ENCODE measurements at regions not wholly inside any gene's neighbourhood (a gene's known extent, or its start where the extent isn't known, plus 50 kb on each side); places are given as distances from the start of the nearest gene placed in this dataset.

DNA sequence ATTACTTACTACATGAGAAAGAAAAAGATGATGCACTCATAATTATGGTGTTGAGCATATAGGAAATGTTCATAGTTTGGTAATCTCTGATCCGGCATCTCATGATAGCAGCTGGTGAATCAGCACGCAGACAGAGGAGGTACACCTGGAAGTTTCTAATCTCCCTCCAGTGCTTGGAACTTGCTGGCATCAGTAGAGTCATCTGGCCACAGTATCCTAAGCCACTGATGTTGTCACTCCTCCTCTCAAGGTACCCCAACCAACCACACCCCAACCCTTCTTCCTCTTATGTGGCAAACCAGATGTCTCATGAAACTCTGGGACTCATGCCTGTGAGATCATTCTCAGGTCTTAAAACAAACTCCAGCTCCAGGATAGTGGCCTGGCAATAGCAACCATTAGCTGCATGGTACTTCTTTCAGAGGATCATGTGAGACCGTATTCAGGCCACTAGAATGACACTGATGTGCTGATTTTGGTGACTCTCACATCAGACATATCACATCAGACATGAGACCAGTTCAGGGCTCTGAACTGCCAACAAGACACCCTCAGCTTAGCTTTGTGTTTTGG, 143.0 kb downstream of the RASSF9 start:
- DNase-seq (ENCODE audit: low read depth), result no peak
- H3K4me3 ChIP-seq (ENCODE audit: low read depth, low read length), result no peak overlapping the region
- TF ChIP-seq, protein P1, sequence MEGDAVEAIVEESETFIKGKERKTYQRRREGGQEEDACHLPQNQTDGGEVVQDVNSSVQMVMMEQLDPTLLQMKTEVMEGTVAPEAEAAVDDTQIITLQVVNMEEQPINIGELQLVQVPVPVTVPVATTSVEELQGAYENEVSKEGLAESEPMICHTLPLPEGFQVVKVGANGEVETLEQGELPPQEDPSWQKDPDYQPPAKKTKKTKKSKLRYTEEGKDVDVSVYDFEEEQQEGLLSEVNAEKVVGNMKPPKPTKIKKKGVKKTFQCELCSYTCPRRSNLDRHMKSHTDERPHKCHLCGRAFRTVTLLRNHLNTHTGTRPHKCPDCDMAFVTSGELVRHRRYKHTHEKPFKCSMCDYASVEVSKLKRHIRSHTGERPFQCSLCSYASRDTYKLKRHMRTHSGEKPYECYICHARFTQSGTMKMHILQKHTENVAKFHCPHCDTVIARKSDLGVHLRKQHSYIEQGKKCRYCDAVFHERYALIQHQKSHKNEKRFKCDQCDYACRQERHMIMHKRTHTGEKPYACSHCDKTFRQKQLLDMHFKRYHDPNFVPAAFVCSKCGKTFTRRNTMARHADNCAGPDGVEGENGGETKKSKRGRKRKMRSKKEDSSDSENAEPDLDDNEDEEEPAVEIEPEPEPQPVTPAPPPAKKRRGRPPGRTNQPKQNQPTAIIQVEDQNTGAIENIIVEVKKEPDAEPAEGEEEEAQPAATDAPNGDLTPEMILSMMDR (IDR thresholded peaks at IDR 0.05; ENCODE audit: low read depth, low read length, missing control alignments), result no peak

DNA sequence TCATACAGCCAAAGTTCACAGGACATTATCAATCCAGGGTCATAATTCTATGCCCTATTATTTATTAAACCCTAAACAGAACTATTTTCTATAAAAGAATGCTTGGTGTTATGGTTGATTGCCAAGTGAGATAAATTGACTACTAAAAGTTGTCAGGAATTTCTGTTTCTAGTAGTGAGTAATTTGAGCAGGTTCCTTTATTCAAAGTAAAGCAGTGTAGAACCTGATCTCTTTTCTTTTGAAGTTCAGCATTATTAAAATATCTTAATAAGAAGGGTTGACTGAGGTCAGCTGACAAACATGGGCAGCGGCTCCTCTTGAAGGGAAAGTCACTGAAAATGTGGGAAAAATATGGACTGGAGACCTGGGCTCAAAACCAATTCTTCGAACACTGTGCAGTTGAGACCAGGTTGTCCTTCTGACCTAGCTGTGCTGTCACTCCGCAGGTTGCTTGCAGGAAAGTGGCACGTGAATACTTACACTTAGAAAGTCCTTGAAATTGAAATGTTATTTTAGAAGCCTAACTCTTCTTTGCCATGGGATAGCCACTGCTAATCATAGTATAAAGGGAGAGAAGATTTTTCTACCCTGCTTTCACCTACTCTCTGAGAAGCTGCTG, 141.0 kb downstream of the RASSF9 start:
- DNase-seq (ENCODE audit: low read depth), result no peak
- TF ChIP-seq, protein P1 (IDR thresholded peaks at IDR 0.05; ENCODE audit: low read depth, low read length, missing control alignments), result no peak
- no peak overlapping the region for H3K4me3 ChIP-seq (ENCODE audit: low read depth, low read length)

DNA sequence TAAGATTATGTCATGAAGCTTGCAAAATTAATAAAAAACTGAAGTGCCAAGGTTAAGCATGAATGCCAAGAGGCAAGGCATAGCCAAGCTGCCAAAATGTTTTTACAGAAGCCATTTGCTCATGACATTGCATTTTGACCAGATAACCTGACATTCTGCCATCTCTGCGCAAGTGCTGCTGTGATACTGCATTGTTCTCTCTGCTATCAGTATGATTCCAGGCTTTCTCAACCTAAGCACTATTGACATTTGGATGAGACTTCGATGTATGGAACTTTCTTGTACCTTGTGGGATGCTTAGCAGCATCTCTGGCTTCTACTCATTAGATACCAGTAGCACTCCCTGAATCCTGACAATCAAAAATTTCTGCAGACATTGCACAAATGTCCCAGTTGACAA, 139.2 kb downstream of the RASSF9 start:
- TF ChIP-seq, protein P1 (IDR thresholded peaks at IDR 0.05; ENCODE audit: low read depth, low read length, missing control alignments), result no peak
- no peak for DNase-seq (ENCODE audit: low read depth)
- H3K4me3 ChIP-seq (ENCODE audit: low read depth, low read length), result no peak overlapping the region

DNA sequence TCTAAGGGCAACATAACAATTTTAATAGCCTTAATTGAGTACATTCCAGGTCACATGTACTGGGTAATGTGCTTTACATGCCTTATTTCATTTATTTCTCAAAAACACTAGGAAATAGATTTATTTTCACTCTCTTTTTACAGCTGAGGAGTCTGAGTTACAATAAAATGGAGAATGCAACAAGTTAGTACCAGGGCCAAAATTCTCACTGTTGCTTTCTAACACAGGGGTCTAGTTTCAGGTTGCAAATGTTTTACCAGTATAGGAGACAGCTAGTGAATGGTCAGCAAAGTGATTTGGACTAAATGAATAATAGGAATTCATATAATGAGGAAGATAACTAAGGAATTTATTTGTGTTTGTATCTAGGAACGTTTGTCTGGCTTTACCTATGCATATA, 137.3 kb downstream of the RASSF9 start:
- TF ChIP-seq, protein P1 (IDR thresholded peaks at IDR 0.05; ENCODE audit: low read depth, low read length, missing control alignments), result no peak
- no peak overlapping the region for H3K4me3 ChIP-seq (ENCODE audit: low read depth, low read length)
- no peak for DNase-seq (ENCODE audit: low read depth)

DNA sequence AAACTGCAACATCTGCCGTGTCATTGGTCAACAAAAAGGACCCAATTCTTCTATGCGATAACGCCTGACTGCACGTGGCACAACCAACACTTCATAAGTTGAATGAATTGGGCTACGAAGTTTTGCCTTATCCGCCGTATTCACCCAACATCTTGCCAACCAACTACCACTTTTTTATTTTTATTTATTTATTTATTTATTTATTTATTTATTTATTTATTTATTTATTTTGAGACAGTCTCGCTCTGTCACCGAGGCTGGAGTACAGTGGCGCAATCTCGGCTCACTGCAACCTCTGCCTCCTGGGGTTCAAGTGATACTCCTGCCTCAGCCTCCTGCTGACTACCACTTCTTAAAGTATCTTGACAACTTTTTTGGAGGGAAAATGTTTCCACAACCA, 127.4 kb downstream of the RASSF9 start:
- H3K4me3 ChIP-seq (ENCODE audit: low read depth, low read length), result no peak overlapping the region
- DNase-seq (ENCODE audit: low read depth), result no peak
- TF ChIP-seq, protein P1 (IDR thresholded peaks at IDR 0.05; ENCODE audit: low read depth, low read length, missing control alignments), result no peak

- TF ChIP-seq, protein P1 (IDR thresholded peaks at IDR 0.05; ENCODE audit: low read depth, low read length, missing control alignments), result no peak
- no peak overlapping the region for H3K4me3 ChIP-seq (ENCODE audit: low read depth, low read length)
- no peak for DNase-seq (ENCODE audit: low read depth)
These were observed 124.3 kb downstream of the RASSF9 start for GRCh38 chr12:85711735-85712390.
